HL-60 (cell line): ENCODE measurements at regions not wholly inside any gene's neighbourhood (a gene's known extent, or its start where the extent isn't known, plus 50 kb on each side); places are given as distances from the start of the nearest gene placed in this dataset.

Source experiments
- DNase-seq, 2 experiments: peaks; one replicate each; pipeline ENCODE4 v3.0.0-alpha.2; 2010 to 2020; ENCODE audit warnings: low read depth in 1 of 2, low spot score in 1 of 2
- H3K27ac ChIP-seq: fragments of 250-450 bp; sonication (Bioruptor Pico); replicated peaks from 2 replicates; pipeline ENCODE4 v1.5.1; 2020; ENCODE audit warnings: mild to moderate bottlenecking, moderate library complexity
- H3K27me3 ChIP-seq: fragments of 250-450 bp; sonication (Bioruptor Pico); 2 replicates; pipeline ENCODE4 v1.5.1; 2021; ENCODE audit warnings: mild to moderate bottlenecking, moderate library complexity; ENCODE audit not compliant: insufficient read depth, poor library complexity, severe bottlenecking
- H3K4me3 ChIP-seq: replicated peaks from 2 replicates; pipeline ENCODE4 v1.5.1; 2011; ENCODE audit warnings: mild to moderate bottlenecking, control low read depth, low read length; ENCODE audit not compliant: insufficient read depth
- CTCF ChIP-seq: IDR thresholded peaks from one replicate; pipeline ENCODE4 v1.5.1; 2011; ENCODE audit warnings: low read length, control low read depth, inconsistent platforms; ENCODE audit not compliant: insufficient read depth
- GABPA ChIP-seq: IDR thresholded peaks from 2 replicates; pipeline ENCODE4 v1.6.1; 2012; ENCODE audit warnings: low read depth
- POLR2AphosphoS5 ChIP-seq: IDR thresholded peaks from 2 replicates; pipeline ENCODE4 v1.6.1; 2012; ENCODE audit warnings: low read depth
- REST ChIP-seq: IDR thresholded peaks from 2 replicates; pipeline ENCODE4 v1.6.1; 2012; ENCODE audit warnings: low read depth; ENCODE audit not compliant: insufficient replicate concordance
- SPI1 ChIP-seq: IDR thresholded peaks from 2 replicates; pipeline ENCODE4 v1.6.1; 2012; ENCODE audit warnings: low read depth, mild to moderate bottlenecking, borderline replicate concordance

GRCh38 chr13:109276261-109276660 lies 510.1 kb downstream of the IRS2 start:
- Histone ChIP-seq H3K4me3 (no peak overlapping the region), H3K27ac (no peak overlapping the region), H3K27me3 (no peaks in the 10 kb centered on the region)
- DNase-seq: no peak
- no peak for TF ChIP-seq GABPA
- no peak for TF ChIP-seq SPI1
- TF ChIP-seq CTCF: no peak
- TF ChIP-seq POLR2AphosphoS5: no peak
- TF ChIP-seq REST: no peak

- no peak for TF ChIP-seq SPI1
- TF ChIP-seq POLR2AphosphoS5: no peak
- TF ChIP-seq REST: no peak
- no peak for TF ChIP-seq GABPA
- no peak for TF ChIP-seq CTCF
- H3K27ac ChIP-seq: no peak overlapping the region
Measured at GRCh38 chr13:109275852-109276251, 510.5 kb downstream of the IRS2 start.

GRCh38 chr13:109275139-109275745 lies 511.1 kb downstream of the IRS2 start:
- DNase-seq: no peak
- Histone ChIP-seq H3K27me3 (no peaks in the 10 kb centered on the region), H3K27ac (no peak overlapping the region), H3K4me3 (no peak overlapping the region)
- TF ChIP-seq REST (no peak), POLR2AphosphoS5 (no peak), CTCF (no peak), SPI1 (no peak), GABPA (no peak)

More at GRCh38 chr13:109275852-109276251, 510.5 kb downstream of the IRS2 start:
- H3K27me3 ChIP-seq: no peaks in the 10 kb centered on the region
- DNase-seq: no peak
- H3K4me3 ChIP-seq: no peak overlapping the region
